ENCODE measurements at regions not wholly inside any gene's neighbourhood (a gene's known extent, or its start where the extent isn't known, plus 50 kb on each side); places are given as distances from the start of the nearest gene placed in this dataset.

DNA sequence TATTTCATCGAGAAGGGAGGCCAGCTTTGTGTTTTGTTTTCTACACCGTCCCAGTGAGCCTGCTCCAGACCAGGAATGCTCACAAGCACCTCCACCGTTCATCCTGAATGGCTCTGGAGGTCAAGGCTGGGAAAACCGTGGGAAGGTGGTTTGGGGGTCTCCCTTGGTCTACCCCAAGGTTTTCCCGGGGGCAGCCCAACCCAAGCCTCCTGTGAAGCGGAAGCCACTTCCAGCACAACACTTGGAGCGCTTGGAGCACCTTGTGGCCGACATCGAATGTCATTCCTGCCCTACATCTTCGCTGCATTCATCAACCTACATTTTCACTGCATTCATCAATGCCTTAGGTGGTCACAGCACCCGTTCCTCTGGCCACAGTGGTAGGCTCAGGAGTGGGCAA lies 255.6 kb upstream of the PMEPA1 start:
- H3K27ac ChIP-seq = no peak overlapping the region
- no peaks in the 10 kb centered on the region for H3K4me1 ChIP-seq
- TF ChIP-seq, protein P1, sequence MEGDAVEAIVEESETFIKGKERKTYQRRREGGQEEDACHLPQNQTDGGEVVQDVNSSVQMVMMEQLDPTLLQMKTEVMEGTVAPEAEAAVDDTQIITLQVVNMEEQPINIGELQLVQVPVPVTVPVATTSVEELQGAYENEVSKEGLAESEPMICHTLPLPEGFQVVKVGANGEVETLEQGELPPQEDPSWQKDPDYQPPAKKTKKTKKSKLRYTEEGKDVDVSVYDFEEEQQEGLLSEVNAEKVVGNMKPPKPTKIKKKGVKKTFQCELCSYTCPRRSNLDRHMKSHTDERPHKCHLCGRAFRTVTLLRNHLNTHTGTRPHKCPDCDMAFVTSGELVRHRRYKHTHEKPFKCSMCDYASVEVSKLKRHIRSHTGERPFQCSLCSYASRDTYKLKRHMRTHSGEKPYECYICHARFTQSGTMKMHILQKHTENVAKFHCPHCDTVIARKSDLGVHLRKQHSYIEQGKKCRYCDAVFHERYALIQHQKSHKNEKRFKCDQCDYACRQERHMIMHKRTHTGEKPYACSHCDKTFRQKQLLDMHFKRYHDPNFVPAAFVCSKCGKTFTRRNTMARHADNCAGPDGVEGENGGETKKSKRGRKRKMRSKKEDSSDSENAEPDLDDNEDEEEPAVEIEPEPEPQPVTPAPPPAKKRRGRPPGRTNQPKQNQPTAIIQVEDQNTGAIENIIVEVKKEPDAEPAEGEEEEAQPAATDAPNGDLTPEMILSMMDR (IDR thresholded peaks at IDR 0.05 in 4 of 5, conservative IDR thresholded peaks at IDR 0.05 in 1 of 5) = no peak
- TF ChIP-seq POLR2A (IDR thresholded peaks at IDR 0.05) = no peak
- intact Hi-C loops (cut with DNase I; ENCODE audit: low total_unique reads) (no loop called here), in situ Hi-C loops (cut with MboI; ENCODE audit: low sequenced_read_pairs in 4 of 4) (no loop called here)
- no peak overlapping the region for H3K4me3 ChIP-seq
- DNase-seq = no peak
- H3K9me3 ChIP-seq = no peaks in the 10 kb centered on the region
- no peaks in the 10 kb centered on the region for H3K36me3 ChIP-seq
- no peak for ATAC-seq
- no peaks in the 10 kb centered on the region for H3K27me3 ChIP-seq

DNA sequence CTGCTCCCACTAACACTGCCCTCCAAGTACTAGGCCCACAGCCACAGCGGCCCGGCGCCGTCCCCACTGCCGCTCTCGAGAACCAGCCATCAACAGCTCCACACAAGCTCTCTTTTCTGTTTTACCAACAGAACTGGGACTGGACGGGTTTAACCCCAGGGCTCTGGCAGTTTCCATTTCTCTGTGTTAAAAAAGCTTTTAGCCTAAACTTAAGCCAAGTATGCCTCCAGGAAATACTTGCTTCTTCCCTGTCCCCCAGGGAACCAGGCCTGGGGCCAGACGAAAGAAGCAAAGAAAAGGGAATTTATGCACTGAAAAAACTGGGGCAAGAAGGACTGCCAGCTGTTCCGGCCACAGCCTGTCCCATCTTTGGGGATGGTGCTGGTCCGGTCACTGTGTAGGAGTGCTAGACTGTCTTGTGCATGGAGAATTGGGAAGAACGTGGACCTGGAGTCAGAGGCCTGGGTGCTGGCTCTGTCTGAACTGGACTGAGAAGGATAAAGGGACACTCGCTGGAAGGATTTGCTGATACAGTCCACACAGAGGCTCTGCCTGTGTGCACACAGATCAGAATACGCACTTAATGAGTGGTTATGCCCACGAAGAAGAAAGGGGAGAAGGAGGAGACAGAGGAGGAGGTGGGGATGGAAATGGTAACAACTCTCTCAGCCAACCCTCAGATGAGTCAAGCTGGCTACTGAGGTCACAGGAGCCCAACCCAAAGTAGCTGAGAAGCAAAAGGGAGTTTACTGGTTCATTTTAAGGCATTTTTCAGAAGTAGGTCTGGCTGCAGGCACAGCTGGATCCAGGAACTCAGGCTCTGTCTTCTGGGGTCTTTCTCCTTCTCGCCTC lies 254.4 kb upstream of the PMEPA1 start:
- Histone ChIP-seq H3K27me3 (no peaks in the 10 kb centered on the region), H3K9me3 (no peaks in the 10 kb centered on the region), H3K4me3 (no peak overlapping the region), H3K27ac (peak overlapping the region in 3 of 4 donors; percentile 52 to 63 (median 54)), H3K4me1 (peaks cover 0 to 3% of the 10 kb centered on the region in 2 donors), H3K36me3 (no peaks in the 10 kb centered on the region)
- intact Hi-C loops (cut with DNase I; ENCODE audit: low total_unique reads) (no loop called here), in situ Hi-C loops (cut with MboI; ENCODE audit: low sequenced_read_pairs in 4 of 4) (no loop called here)
- TF ChIP-seq POLR2A (IDR thresholded peaks at IDR 0.05) = no peak
- TF ChIP-seq, protein P1 (IDR thresholded peaks at IDR 0.05 in 4 of 5, conservative IDR thresholded peaks at IDR 0.05 in 1 of 5) = no peak
- peak; percentile 27 to 30 for ATAC-seq
- no peak for DNase-seq

DNA sequence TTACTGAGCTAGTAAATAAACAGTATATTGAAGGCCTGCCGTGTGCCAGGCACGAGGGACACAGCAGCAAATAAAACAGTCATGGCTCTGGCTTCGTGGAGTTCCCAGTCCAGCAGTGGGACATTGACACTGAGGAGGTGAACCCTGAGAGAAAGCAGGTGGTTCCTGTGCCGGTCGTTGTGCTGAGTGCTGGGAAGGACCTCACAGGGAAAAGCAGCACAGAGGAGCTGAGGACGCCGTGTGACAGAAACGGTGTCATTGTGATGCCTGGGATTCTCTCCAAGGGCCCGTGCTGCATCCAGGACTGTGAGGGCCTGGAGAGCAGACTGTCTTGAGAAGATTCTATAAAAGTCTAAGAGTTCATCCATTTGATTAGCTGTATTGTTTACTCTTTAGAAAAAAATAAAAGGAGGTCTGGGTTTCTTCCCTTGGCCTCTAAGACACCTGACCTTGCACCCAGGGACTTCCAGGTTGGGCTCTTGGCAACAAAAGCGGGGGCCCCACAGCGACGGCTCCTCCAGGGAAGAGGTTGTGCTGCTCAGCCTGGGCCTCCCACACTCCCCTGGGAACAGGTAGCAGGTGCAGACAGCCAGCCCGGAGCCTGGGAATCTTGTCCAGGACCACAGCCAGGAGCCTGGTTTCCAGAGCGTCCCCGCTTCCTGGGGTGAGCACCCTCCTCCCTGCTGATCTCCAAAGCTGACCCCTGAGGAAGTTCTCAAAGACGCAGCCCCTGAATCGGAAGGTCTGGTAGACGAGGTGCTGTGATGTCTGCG lies 251.2 kb upstream of the PMEPA1 start:
- H3K4me3 ChIP-seq = no peak overlapping the region
- intact Hi-C loops (cut with DNase I; ENCODE audit: low total_unique reads) = no loop called here
- no peaks in the 10 kb centered on the region for H3K27me3 ChIP-seq
- in situ Hi-C loops (cut with MboI; ENCODE audit: low sequenced_read_pairs in 4 of 4) = no loop called here
- peaks cover 0 to 5% of the 10 kb centered on the region in 2 donors for H3K4me1 ChIP-seq
- TF ChIP-seq, protein P1 (IDR thresholded peaks at IDR 0.05 in 4 of 5, conservative IDR thresholded peaks at IDR 0.05 in 1 of 5) = no peak
- TF ChIP-seq POLR2A (IDR thresholded peaks at IDR 0.05) = no peak
- H3K27ac ChIP-seq = no peak overlapping the region
- DNase-seq (no peak), ATAC-seq (no peak)
- no peaks in the 10 kb centered on the region for H3K36me3 ChIP-seq
- no peaks in the 10 kb centered on the region for H3K9me3 ChIP-seq

DNA sequence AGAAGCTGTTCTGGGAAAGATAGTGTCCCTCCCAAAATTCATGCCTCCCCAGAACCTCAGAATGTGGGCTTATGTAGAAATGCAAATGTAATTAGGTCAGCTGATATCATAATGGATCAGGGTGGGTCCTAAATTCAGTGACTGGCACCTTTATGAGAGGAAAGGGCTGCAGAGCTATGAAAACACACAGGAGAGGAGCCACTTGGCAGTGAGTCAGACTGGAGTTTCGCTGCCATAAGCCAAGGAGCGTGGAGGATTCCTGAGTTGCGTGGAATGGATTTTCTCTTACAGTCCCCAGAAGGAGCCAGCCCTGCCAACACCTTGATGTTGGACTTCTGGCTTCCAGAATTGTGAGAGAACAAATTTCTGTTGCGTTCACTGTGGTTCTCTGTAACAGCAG lies 249.8 kb upstream of the PMEPA1 start:
- in situ Hi-C loops (cut with MboI; ENCODE audit: low sequenced_read_pairs in 4 of 4) = no loop called here
- DNase-seq (no peak), ATAC-seq (no peak)
- H3K27me3 ChIP-seq = no peaks in the 10 kb centered on the region
- H3K36me3 ChIP-seq = no peaks in the 10 kb centered on the region
- intact Hi-C loops (cut with DNase I; ENCODE audit: low total_unique reads) = no loop called here
- H3K4me3 ChIP-seq = no peak overlapping the region
- H3K4me1 ChIP-seq = peaks cover 0 to 5% of the 10 kb centered on the region in 2 donors
- H3K27ac ChIP-seq = no peak overlapping the region
- no peaks in the 10 kb centered on the region for H3K9me3 ChIP-seq
- no peak for TF ChIP-seq POLR2A (IDR thresholded peaks at IDR 0.05)
- TF ChIP-seq, protein P1 (IDR thresholded peaks at IDR 0.05 in 4 of 5, conservative IDR thresholded peaks at IDR 0.05 in 1 of 5) = no peak
